DND-41 (cell line): ENCODE measurements at regions not wholly inside any gene's neighbourhood (a gene's known extent, or its start where the extent isn't known, plus 50 kb on each side); places are given as distances from the start of the nearest gene placed in this dataset.

ENCODE experiments used
- ATAC-seq: fragments of 200-7000 bp; cut with Tn5 transposase; 3 replicates; pipeline ENCODE4 v1.9.1; 2021; ENCODE audit warnings: low read depth; ENCODE audit not compliant: insufficient read depth
- DNase-seq: peaks from one replicate; pipeline ENCODE4 v3.0.0-alpha.2; 2020
- H2AFZ ChIP-seq: 2 replicates; pipeline ENCODE4 v1.6.0; 2012; ENCODE audit warnings: low read depth, low read length
- H3K27ac ChIP-seq: 2 replicates; pipeline ENCODE4 v1.5.1; 2012; ENCODE audit warnings: low read length, inconsistent platforms
- H3K27me3 ChIP-seq: fragments of 200-600 bp; sonication (generic); 2 replicates; pipeline ENCODE4 v1.6.0; 2012; ENCODE audit warnings: low read length, mild to moderate bottlenecking, inconsistent platforms; ENCODE audit not compliant: insufficient read depth, poor library complexity
- H3K36me3 ChIP-seq: 2 replicates; pipeline ENCODE4 v1.5.1; 2012; ENCODE audit warnings: low read length, inconsistent platforms; ENCODE audit not compliant: insufficient read depth
- H3K4me1 ChIP-seq: 2 replicates; pipeline ENCODE4 v1.5.1; 2012; ENCODE audit warnings: mild to moderate bottlenecking, low read length; ENCODE audit not compliant: insufficient read depth
- H3K4me2 ChIP-seq: 2 replicates; pipeline ENCODE4 v1.6.0; 2012; ENCODE audit warnings: mild to moderate bottlenecking, moderate library complexity, low read length, inconsistent platforms; ENCODE audit not compliant: insufficient read depth
- H3K4me3 ChIP-seq, 2 experiments: fragments of 200-600 bp in 1 of 2; shearing (Covaris generic) in 1 of 2; 2 replicates each; pipeline ENCODE4 v1.5.1; 2012 to 2016; ENCODE audit warnings: inconsistent platforms in 2 of 2, low read length in 2 of 2, mild to moderate bottlenecking in 2 of 2, low read depth in 1 of 2, moderate library complexity in 1 of 2
- H3K79me2 ChIP-seq: 2 replicates; pipeline ENCODE4 v1.6.0; 2012; ENCODE audit warnings: low read length, inconsistent platforms; ENCODE audit not compliant: insufficient read depth
- H3K9ac ChIP-seq: 2 replicates; pipeline ENCODE4 v1.6.0; 2012; ENCODE audit warnings: low read depth, mild to moderate bottlenecking, inconsistent platforms, low read length, moderate library complexity
- H3K9me3 ChIP-seq: 2 replicates; pipeline ENCODE4 v1.5.1; 2012; ENCODE audit warnings: low read length, moderate library complexity, mild to moderate bottlenecking, inconsistent platforms; ENCODE audit not compliant: insufficient read depth, severe bottlenecking
- H4K20me1 ChIP-seq: 2 replicates; pipeline ENCODE4 v1.6.0; 2012; ENCODE audit warnings: low read length; ENCODE audit not compliant: insufficient read depth
- CTCF ChIP-seq: IDR thresholded peaks from 2 replicates; pipeline ENCODE4 v1.5.1; 2012; ENCODE audit warnings: borderline replicate concordance, low read length, moderate library complexity, mild to moderate bottlenecking; ENCODE audit not compliant: poor library complexity, severe bottlenecking; ENCODE audit errors: extremely low read depth
- EZH2 ChIP-seq: IDR thresholded peaks from 3 replicates; pipeline ENCODE4 v1.6.1; 2012; ENCODE audit warnings: borderline replicate concordance, low read depth, mild to moderate bottlenecking, moderate library complexity, low read length, inconsistent platforms; ENCODE audit not compliant: severe bottlenecking

- H3K4me2 ChIP-seq = no peak overlapping the region
- ATAC-seq (no peak), DNase-seq (no peak)
- H3K27ac ChIP-seq = no peak overlapping the region
- no peak overlapping the region for H3K4me3 ChIP-seq
- H3K36me3 ChIP-seq = no peaks in the 10 kb centered on the region
- no peaks in the 10 kb centered on the region for H3K4me1 ChIP-seq
- H3K27me3 ChIP-seq = no peaks in the 10 kb centered on the region
- no peaks in the 10 kb centered on the region for H3K79me2 ChIP-seq
- no peak overlapping the region for H3K9ac ChIP-seq
- TF ChIP-seq EZH2 (no peak), CTCF (no peak)
- H3K9me3 ChIP-seq = no peaks in the 10 kb centered on the region
- no peak overlapping the region for H2AFZ ChIP-seq
- no peaks in the 10 kb centered on the region for H4K20me1 ChIP-seq
These were observed 558.8 kb upstream of the CNTNAP2 start for GRCh38 chr7:145557805-145558204.

- no peak for ATAC-seq
- H2AFZ ChIP-seq = no peak overlapping the region
These were observed 573.4 kb upstream of the CNTNAP2 start for GRCh38 chr7:145543242-145543641.

GRCh38 chr7:145539910-145540309 is 576.7 kb upstream of the CNTNAP2 start:
- Histone ChIP-seq H2AFZ (no peak overlapping the region), H3K9ac (no peak overlapping the region), H3K27me3 (no peaks in the 10 kb centered on the region), H3K4me1 (no peaks in the 10 kb centered on the region), H3K27ac (no peak overlapping the region), H3K9me3 (no peaks in the 10 kb centered on the region), H3K4me3 (no peak overlapping the region), H3K36me3 (no peaks in the 10 kb centered on the region), H3K79me2 (no peaks in the 10 kb centered on the region), H4K20me1 (no peaks in the 10 kb centered on the region), H3K4me2 (no peak overlapping the region)
- no peak for TF ChIP-seq EZH2
- ATAC-seq (no peak), DNase-seq (no peak)

More at GRCh38 chr7:145543242-145543641, 573.4 kb upstream of the CNTNAP2 start:
- no peak for DNase-seq
- no peak overlapping the region for H3K4me2 ChIP-seq
- no peak for TF ChIP-seq EZH2
- no peak for TF ChIP-seq CTCF
- no peaks in the 10 kb centered on the region for H4K20me1 ChIP-seq
- no peaks in the 10 kb centered on the region for H3K9me3 ChIP-seq
- no peaks in the 10 kb centered on the region for H3K4me1 ChIP-seq
- no peaks in the 10 kb centered on the region for H3K27me3 ChIP-seq
- no peak overlapping the region for H3K27ac ChIP-seq
- no peaks in the 10 kb centered on the region for H3K36me3 ChIP-seq
- H3K9ac ChIP-seq = no peak overlapping the region
- H3K4me3 ChIP-seq = no peak overlapping the region
- H3K79me2 ChIP-seq = no peaks in the 10 kb centered on the region

GRCh38 chr7:145534301-145534700 is 582.3 kb upstream of the CNTNAP2 start:
- ATAC-seq (no peak), DNase-seq (no peak)
- H3K27me3 ChIP-seq = no peaks in the 10 kb centered on the region
- H3K79me2 ChIP-seq = no peaks in the 10 kb centered on the region
- no peak overlapping the region for H3K4me3 ChIP-seq
- no peak overlapping the region for H3K27ac ChIP-seq
- H2AFZ ChIP-seq = no peak overlapping the region
- no peaks in the 10 kb centered on the region for H3K36me3 ChIP-seq
- TF ChIP-seq EZH2 (no peak), CTCF (no peak)
- H3K9me3 ChIP-seq = no peaks in the 10 kb centered on the region
- no peak overlapping the region for H3K9ac ChIP-seq
- no peak overlapping the region for H3K4me2 ChIP-seq
- H4K20me1 ChIP-seq = no peaks in the 10 kb centered on the region
- H3K4me1 ChIP-seq = no peaks in the 10 kb centered on the region
